ACHN (cell line): ENCODE measurements at regions not wholly inside any gene's neighbourhood (a gene's known extent, or its start where the extent isn't known, plus 50 kb on each side); places are given as distances from the start of the nearest gene placed in this dataset.
A peak's percentile ranks its signal among the peaks of the same experiment; 100 is the strongest.

Experiments used
- DNase-seq: peaks from one replicate; pipeline ENCODE4 v3.0.0-alpha.2; 2015
- in situ Hi-C: cut with HindIII; loops from 2 replicates; pipeline ENCODE4 v1.10.0; 2017; ENCODE audit warnings: low sequenced_read_pairs, low pct_ligation_motif_present, low pct_unique_long_range_greater_than_20kb

DNA sequence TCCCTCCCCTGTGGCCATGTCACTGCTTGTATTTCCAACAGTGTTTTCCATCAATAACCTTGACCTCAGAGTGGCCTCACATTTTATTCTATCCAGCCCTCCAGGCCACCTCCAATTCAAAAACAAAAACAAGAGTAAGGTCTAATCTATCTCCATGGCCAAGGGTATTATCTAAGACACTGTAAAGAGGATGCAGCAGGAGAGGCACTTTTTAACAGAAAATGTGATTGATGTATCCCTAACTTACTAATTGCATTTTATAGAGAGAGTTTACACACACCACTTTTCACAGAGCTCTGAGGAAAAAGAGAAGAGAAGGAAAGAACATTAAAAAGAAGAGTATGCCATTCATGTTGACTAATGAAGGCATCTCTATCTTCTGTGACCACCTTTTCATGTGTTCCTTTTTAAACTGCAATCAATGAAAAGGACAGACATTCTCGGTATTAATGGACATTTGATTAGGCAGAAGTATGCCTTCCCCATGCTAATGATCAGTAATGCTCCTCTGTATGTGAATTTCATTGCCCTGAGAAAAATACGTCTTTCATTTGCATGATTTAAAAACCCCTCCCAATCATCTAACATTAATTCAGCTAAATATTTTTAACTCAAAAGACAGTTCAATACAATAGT, 653.3 kb upstream of the POU3F3 start:
- in situ Hi-C loops: no loop called here
- DNase-seq: no peak

DNA sequence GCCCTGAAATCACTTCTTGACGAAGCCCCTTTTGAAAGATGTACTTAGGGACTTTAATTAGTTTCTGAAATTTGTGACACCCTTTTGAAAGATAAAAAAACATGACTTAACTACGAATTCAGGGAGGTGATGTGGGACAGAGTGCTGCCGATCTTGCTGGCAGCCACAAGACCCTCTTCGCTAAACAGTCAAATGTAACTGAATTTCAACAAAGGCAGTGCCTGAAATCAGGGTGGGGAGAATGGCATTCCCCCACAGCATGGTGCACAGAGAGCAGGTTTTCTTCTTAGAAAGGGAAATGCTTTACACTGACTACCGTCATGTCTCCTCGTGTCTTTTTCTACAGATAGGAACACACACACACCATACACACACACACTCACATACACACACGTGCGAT, 640.2 kb upstream of the POU3F3 start:
- no peak for DNase-seq
- in situ Hi-C loops: no loop called here

GRCh38 chr2:104215269-104216161, 638.4 kb upstream of the POU3F3 start:
- in situ Hi-C loops: no loop called here
- no peak for DNase-seq

GRCh38 chr2:104233591-104233990, 620.3 kb upstream of the POU3F3 start:
- in situ Hi-C loops: no loop called here
- no peak for DNase-seq

DNA sequence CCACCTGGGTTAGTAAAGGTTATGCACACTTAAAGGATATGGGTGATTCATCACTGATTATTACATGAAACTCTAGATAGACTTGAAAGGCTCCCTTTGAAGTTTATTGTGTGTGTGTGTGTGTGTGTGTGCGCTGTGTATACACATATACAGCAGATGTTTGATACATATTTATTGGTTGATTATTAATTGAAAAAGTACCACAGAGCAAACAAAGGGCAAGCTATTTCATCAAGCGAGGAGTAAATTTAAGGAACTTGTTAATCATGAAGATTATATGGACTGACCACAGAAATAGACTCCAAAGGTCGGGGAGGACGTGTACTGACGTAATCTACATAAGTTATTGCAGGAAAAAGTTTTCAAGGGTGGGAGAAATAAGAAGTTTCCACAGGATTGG, 617.4 kb upstream of the POU3F3 start:
- in situ Hi-C loops: no loop called here
- no peak for DNase-seq

GRCh38 chr2:104240984-104241383, 612.9 kb upstream of the POU3F3 start:
- no peak for DNase-seq
- in situ Hi-C loops: no loop called here

- DNase-seq: no peak
- in situ Hi-C loops: no loop called here
Measured at GRCh38 chr2:104249629-104250028, 604.3 kb upstream of the POU3F3 start.

DNA sequence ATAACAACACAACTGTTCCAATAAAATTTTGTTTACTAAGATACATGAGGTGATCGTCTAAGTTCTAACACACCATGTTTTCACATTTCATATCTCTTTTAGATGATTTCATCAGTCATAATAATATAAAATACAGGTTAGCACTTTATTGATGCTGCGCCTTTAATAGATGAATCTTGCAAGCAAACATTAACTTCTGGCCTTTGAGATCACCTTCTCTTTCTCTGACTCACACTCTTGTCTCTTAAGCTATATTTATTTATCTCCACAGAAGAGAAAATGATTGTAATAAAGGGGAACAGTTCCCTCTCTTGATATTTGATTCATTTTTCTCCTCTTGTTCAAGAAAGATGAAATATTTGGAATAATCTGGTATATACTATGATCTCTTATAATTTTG, 603.3 kb upstream of the POU3F3 start:
- DNase-seq: peak; percentile 65
- in situ Hi-C loops: no loop called here

DNA sequence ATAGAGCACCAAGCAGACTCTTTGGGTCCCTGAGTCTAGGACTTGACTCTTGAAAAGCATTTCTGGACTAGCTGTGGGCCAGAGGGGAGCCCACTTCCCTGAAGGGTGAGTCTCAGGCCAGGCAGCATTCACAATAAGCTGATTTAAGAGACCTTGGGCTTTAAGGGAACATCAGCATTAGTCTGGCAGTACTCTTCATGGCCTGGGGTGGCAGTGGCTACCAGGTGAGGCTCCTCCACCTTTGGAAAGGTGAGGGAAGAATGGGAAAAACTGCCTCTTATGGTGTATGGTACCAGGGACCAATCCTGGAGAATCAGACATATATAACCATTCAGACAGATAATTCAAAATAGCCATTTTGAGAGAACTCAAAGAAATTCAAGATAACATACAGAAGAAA, 599.9 kb upstream of the POU3F3 start:
- in situ Hi-C loops: no loop called here
- DNase-seq: no peak

- DNase-seq: no peak
- in situ Hi-C loops: no loop called here
Measured at GRCh38 chr2:104262714-104263113, 591.2 kb upstream of the POU3F3 start.

GRCh38 chr2:104279646-104280045, 574.3 kb upstream of the POU3F3 start:
- in situ Hi-C loops: no loop called here
- DNase-seq: no peak

- DNase-seq: no peak
- in situ Hi-C loops: no loop called here
Measured at GRCh38 chr2:104280216-104280615, 573.7 kb upstream of the POU3F3 start.

- DNase-seq: no peak
- in situ Hi-C loops: no loop called here
Measured at GRCh38 chr2:104286841-104287240, 567.1 kb upstream of the POU3F3 start.

GRCh38 chr2:104289651-104290565, 564.0 kb upstream of the POU3F3 start:
- in situ Hi-C loops: no loop called here
- DNase-seq: peak; percentile 85

DNA sequence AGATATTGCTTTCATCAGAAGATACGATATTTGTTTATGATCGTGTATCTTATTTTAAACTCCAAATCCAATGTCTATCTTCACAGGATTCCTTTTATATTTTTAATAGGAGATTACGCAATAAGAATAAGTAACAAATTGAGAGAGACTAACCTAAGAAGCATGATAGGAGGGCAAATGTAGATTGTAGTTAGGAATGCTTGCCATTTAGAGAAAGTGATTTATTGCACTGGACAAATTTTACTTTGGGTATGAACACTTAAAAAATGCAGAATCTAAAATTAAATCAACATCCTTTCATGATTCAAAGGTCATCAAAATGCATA, 563.4 kb upstream of the POU3F3 start:
- DNase-seq: peak; percentile 71
- in situ Hi-C loops: no loop called here

GRCh38 chr2:104312684-104313083, 541.2 kb upstream of the POU3F3 start:
- DNase-seq: no peak
- in situ Hi-C loops: no loop called here

- in situ Hi-C loops: no loop called here
- DNase-seq: no peak
Measured at GRCh38 chr2:104318001-104318665, 535.8 kb upstream of the POU3F3 start.

DNA sequence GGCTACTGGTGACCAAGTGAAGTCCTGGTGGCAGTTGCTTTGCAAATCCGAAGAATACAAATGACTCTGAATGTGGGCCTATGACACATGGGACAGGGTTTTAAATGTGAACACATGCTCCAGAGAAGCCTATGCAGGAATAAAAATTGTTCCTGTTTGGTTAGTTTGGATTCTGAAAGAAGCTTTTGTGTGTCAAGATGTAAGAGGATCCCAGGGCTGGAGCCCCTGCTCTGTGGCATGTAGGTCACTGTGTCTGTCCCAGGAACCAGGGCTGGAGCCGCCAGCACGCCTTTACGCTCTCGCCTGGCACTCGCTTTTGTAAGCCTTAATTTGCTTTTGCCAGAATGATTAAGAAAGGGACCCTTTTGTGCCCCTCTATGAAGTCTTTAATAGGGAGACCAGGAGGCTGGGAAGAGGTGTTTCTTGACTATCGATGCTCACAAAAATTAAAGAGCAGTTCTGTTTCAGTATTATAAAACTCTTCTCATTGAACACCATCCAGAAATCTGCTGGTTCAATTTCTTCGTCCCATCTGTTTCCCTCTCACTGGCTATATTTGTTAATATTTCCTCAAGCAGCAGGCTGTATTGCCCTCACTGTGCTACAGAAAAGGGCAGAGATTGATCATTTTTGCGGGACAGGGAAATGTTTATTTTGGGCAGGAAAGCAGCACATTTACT, 532.7 kb upstream of the POU3F3 start:
- in situ Hi-C loops: no loop called here
- DNase-seq: no peak
